ENCODE measurements at regions not wholly inside any gene's neighbourhood (a gene's known extent, or its start where the extent isn't known, plus 50 kb on each side); places are given as distances from the start of the nearest gene placed in this dataset.

GRCh38 chr18:70754486-70754885 lies 465.6 kb downstream of the SOCS6 start:
- DNase-seq (ENCODE audit: low spot score in 2 of 2, unreplicated experiment in 2 of 2) = no peak
- H3K4me1 Mint-ChIP-seq = no peaks in the 10 kb centered on the region
- H3K27ac Mint-ChIP-seq = no peak overlapping the region
- no peaks in the 10 kb centered on the region for H3K36me3 Mint-ChIP-seq
- peaks cover 5% of the 10 kb centered on the region for H3K27me3 Mint-ChIP-seq (ENCODE audit: low read depth)
- no peak for TF ChIP-seq CTCF (IDR thresholded peaks at IDR 0.05; ENCODE audit: unreplicated experiment)
- H3K9me3 Mint-ChIP-seq = peaks cover 8% of the 10 kb centered on the region
- H3K4me3 Mint-ChIP-seq = no peak overlapping the region

- Mint-ChIP-seq H3K4me3 (no peak overlapping the region), H3K9me3 (peaks cover 22% of the 10 kb centered on the region), H3K27ac (no peak overlapping the region), H3K36me3 (no peaks in the 10 kb centered on the region), H3K27me3 (ENCODE audit: low read depth) (no peaks in the 10 kb centered on the region), H3K4me1 (no peaks in the 10 kb centered on the region)
- no peak for TF ChIP-seq CTCF (IDR thresholded peaks at IDR 0.05; ENCODE audit: unreplicated experiment)
- DNase-seq (ENCODE audit: low spot score in 2 of 2, unreplicated experiment in 2 of 2) = no peak
Observed at GRCh38 chr18:70732916-70733315, 444.1 kb downstream of the SOCS6 start.

- Mint-ChIP-seq H3K4me1 (no peaks in the 10 kb centered on the region), H3K4me3 (no peak overlapping the region), H3K36me3 (no peaks in the 10 kb centered on the region), H3K27me3 (ENCODE audit: low read depth) (no peaks in the 10 kb centered on the region), H3K9me3 (peaks cover 20% of the 10 kb centered on the region), H3K27ac (no peak overlapping the region)
- no peak for DNase-seq (ENCODE audit: low spot score in 2 of 2, unreplicated experiment in 2 of 2)
- no peak for TF ChIP-seq CTCF (IDR thresholded peaks at IDR 0.05; ENCODE audit: unreplicated experiment)
Observed at GRCh38 chr18:70732188-70732587, 443.3 kb downstream of the SOCS6 start.

GRCh38 chr18:70720607-70721006 lies 431.8 kb downstream of the SOCS6 start:
- Mint-ChIP-seq H3K9me3 (peaks cover 6% of the 10 kb centered on the region), H3K4me1 (no peaks in the 10 kb centered on the region), H3K27me3 (ENCODE audit: low read depth) (no peaks in the 10 kb centered on the region), H3K4me3 (no peak overlapping the region), H3K27ac (no peak overlapping the region), H3K36me3 (no peaks in the 10 kb centered on the region)
- TF ChIP-seq CTCF (IDR thresholded peaks at IDR 0.05; ENCODE audit: unreplicated experiment) = no peak
- no peak for DNase-seq (ENCODE audit: low spot score in 2 of 2, unreplicated experiment in 2 of 2)

- no peaks in the 10 kb centered on the region for H3K36me3 Mint-ChIP-seq
- no peak overlapping the region for H3K4me3 Mint-ChIP-seq
- peaks cover 15% of the 10 kb centered on the region for H3K27me3 Mint-ChIP-seq (ENCODE audit: low read depth)
- no peak for DNase-seq (ENCODE audit: low spot score in 2 of 2, unreplicated experiment in 2 of 2)
- peaks cover 18% of the 10 kb centered on the region for H3K9me3 Mint-ChIP-seq
- TF ChIP-seq CTCF (IDR thresholded peaks at IDR 0.05; ENCODE audit: unreplicated experiment) = no peak
- H3K27ac Mint-ChIP-seq = no peak overlapping the region
- H3K4me1 Mint-ChIP-seq = no peaks in the 10 kb centered on the region
Observed at GRCh38 chr18:70709720-70710119, 420.9 kb downstream of the SOCS6 start.

GRCh38 chr18:70709144-70709543 lies 420.3 kb downstream of the SOCS6 start:
- H3K4me3 Mint-ChIP-seq = no peak overlapping the region
- no peak overlapping the region for H3K27ac Mint-ChIP-seq
- peaks cover 18% of the 10 kb centered on the region for H3K27me3 Mint-ChIP-seq (ENCODE audit: low read depth)
- H3K4me1 Mint-ChIP-seq = no peaks in the 10 kb centered on the region
- peaks cover 17% of the 10 kb centered on the region for H3K9me3 Mint-ChIP-seq
- TF ChIP-seq CTCF (IDR thresholded peaks at IDR 0.05; ENCODE audit: unreplicated experiment) = no peak
- DNase-seq (ENCODE audit: low spot score in 2 of 2, unreplicated experiment in 2 of 2) = no peak
- no peaks in the 10 kb centered on the region for H3K36me3 Mint-ChIP-seq
